Caco-2 (cell line): ENCODE measurements at regions not wholly inside any gene's neighbourhood (a gene's known extent, or its start where the extent isn't known, plus 50 kb on each side); places are given as distances from the start of the nearest gene placed in this dataset.

Experiments
- BruUV-seq: library from RNA; stranded (reverse); fragments of 400-500 nt; replicated peaks from 2 replicates; lab custom pipeline; 2021; lab: Mats Ljungman, UMichigan
- CTCF ChIA-PET: fragments of 300-600 bp; sonication (Branson Sonifier 250); formaldehyde crosslinking; loops from one replicate; lab custom pipeline; 2022; ENCODE audit warnings: antibody characterized with exemption; lab: Charles Lee
- POLR2A ChIA-PET: fragments of 300-600 bp; sonication (Branson Sonifier 250); formaldehyde crosslinking; loops from one replicate; lab custom pipeline; 2022; ENCODE audit warnings: antibody characterized with exemption; lab: Charles Lee
- DNase-seq, 2 experiments: peaks; one replicate each; pipeline versions ENCODE4 v3.0.0 to v3.0.0-alpha.2; 2020 to 2022
- H3K27me3 ChIP-seq: replicated peaks from 2 replicates; pipeline ENCODE4 v1.6.0; 2011; ENCODE audit warnings: low read length; ENCODE audit not compliant: control insufficient read depth, insufficient read depth
- H3K36me3 ChIP-seq: 2 replicates; pipeline ENCODE4 v1.5.1; 2011; ENCODE audit warnings: low read length; ENCODE audit not compliant: control insufficient read depth, insufficient read depth
- H3K4me1 ChIP-seq: fragments of 250-450 bp; sonication (Bioruptor Pico); 2 replicates; pipeline ENCODE4 v1.5.1; 2020; ENCODE audit warnings: mild to moderate bottlenecking
- H3K4me3 ChIP-seq: 2 replicates; pipeline ENCODE4 v1.5.1; 2011; ENCODE audit warnings: low read depth, mild to moderate bottlenecking, control low read depth, low read length
- H3K9me3 ChIP-seq: fragments of 250-450 bp; sonication (Bioruptor Pico); 2 replicates; pipeline ENCODE4 v1.5.1; 2020; ENCODE audit warnings: mild to moderate bottlenecking, moderate library complexity
- H3K27ac Mint-ChIP-seq: one replicate; pipeline ENCODE4 v1.8.0; 2022; ENCODE audit warnings: mixed read lengths; ENCODE audit not compliant: unreplicated experiment
- H3K27me3 Mint-ChIP-seq: one replicate; pipeline ENCODE4 v1.8.0; 2022; ENCODE audit warnings: mixed read lengths; ENCODE audit not compliant: insufficient read depth, unreplicated experiment
- H3K36me3 Mint-ChIP-seq: one replicate; pipeline ENCODE4 v1.8.0; 2022; ENCODE audit warnings: mild to moderate bottlenecking, mixed read lengths; ENCODE audit not compliant: insufficient read depth, unreplicated experiment
- H3K4me1 Mint-ChIP-seq: one replicate; pipeline ENCODE4 v1.8.0; 2022; ENCODE audit warnings: low read depth, mixed read lengths; ENCODE audit not compliant: unreplicated experiment
- H3K4me3 Mint-ChIP-seq: one replicate; pipeline ENCODE4 v1.8.0; 2022; ENCODE audit warnings: mild to moderate bottlenecking, moderate library complexity, mixed read lengths; ENCODE audit not compliant: unreplicated experiment
- H3K9me3 Mint-ChIP-seq: one replicate; pipeline ENCODE4 v1.8.0; 2022; ENCODE audit warnings: mixed read lengths; ENCODE audit not compliant: unreplicated experiment
- CTCF ChIP-seq, 2 experiments: fragments of 200-600 bp in 1 of 2; IDR thresholded peaks; 1 replicate in 1 of 2; 2 replicates in 1 of 2; pipeline versions ENCODE4 v1.5.1 to v1.8.0; 2011 to 2022; ENCODE audit warnings: antibody characterized with exemption in 1 of 2, control low read depth in 1 of 2, inconsistent platforms in 1 of 2, low read depth in 1 of 2, low read length in 1 of 2, mild to moderate bottlenecking in 1 of 2, moderate library complexity in 1 of 2; ENCODE audit not compliant: insufficient read depth in 1 of 2, severe bottlenecking in 1 of 2, unreplicated experiment in 1 of 2
- intact Hi-C: fragments of 100-400 bp; cut with micrococcal nuclease; formaldehyde crosslinking; loops from one replicate; pipeline ENCODE4 v1.10.0; 2022; ENCODE audit not compliant: unreplicated experiment

GRCh38 chr7:13414181-13414580 lies 575.3 kb downstream of the ETV1 start:
- ChIA-PET POLR2A (no interaction called here), CTCF (no interaction called here)
- Mint-ChIP-seq H3K27ac (no peak overlapping the region), H3K4me3 (no peak overlapping the region), H3K4me1 (no peaks in the 10 kb centered on the region), H3K27me3 (no peaks in the 10 kb centered on the region), H3K9me3 (peaks cover 13% of the 10 kb centered on the region), H3K36me3 (no peaks in the 10 kb centered on the region)
- H3K4me1 ChIP-seq, result no peaks in the 10 kb centered on the region
- no TSS peak for BruUV-seq
- H3K36me3 ChIP-seq, result no peaks in the 10 kb centered on the region
- no peak overlapping the region for H3K4me3 ChIP-seq
- peaks cover 3% of the 10 kb centered on the region; the same call in 1 of the 2 replicates for H3K9me3 ChIP-seq
- no peaks in the 10 kb centered on the region for H3K27me3 ChIP-seq
- TF ChIP-seq CTCF (IDR thresholded peaks at IDR 0.05; ENCODE audit: insufficient read depth in 1 of 2, low read depth in 1 of 2, low read length in 1 of 2, severe bottlenecking in 1 of 2, unreplicated experiment in 1 of 2), result no peak
- no peak for DNase-seq
- intact Hi-C loops, result no loop called here

GRCh38 chr7:13414661-13415107 lies 574.8 kb downstream of the ETV1 start:
- TF ChIP-seq CTCF (IDR thresholded peaks at IDR 0.05; ENCODE audit: insufficient read depth in 1 of 2, low read depth in 1 of 2, low read length in 1 of 2, severe bottlenecking in 1 of 2, unreplicated experiment in 1 of 2), result no peak
- Mint-ChIP-seq H3K4me3 (no peak overlapping the region), H3K27ac (no peak overlapping the region), H3K27me3 (no peaks in the 10 kb centered on the region), H3K36me3 (no peaks in the 10 kb centered on the region), H3K4me1 (no peaks in the 10 kb centered on the region), H3K9me3 (peaks cover 13% of the 10 kb centered on the region)
- POLR2A ChIA-PET, result no interaction called here
- no TSS peak for BruUV-seq
- peaks cover 3% of the 10 kb centered on the region; the same call in 1 of the 2 replicates for H3K9me3 ChIP-seq
- no peaks in the 10 kb centered on the region for H3K36me3 ChIP-seq
- intact Hi-C loops, result no loop called here
- H3K4me3 ChIP-seq, result no peak overlapping the region
- no peaks in the 10 kb centered on the region for H3K4me1 ChIP-seq
- CTCF ChIA-PET, result no interaction called here
- no peak for DNase-seq
- H3K27me3 ChIP-seq, result no peaks in the 10 kb centered on the region

- H3K36me3 Mint-ChIP-seq, result no peaks in the 10 kb centered on the region
- peaks cover 3% of the 10 kb centered on the region; the same call in 1 of the 2 replicates for H3K9me3 ChIP-seq
- no peak for DNase-seq
- H3K27me3 Mint-ChIP-seq, result no peaks in the 10 kb centered on the region
- no peak for TF ChIP-seq CTCF (IDR thresholded peaks at IDR 0.05; ENCODE audit: insufficient read depth in 1 of 2, low read depth in 1 of 2, low read length in 1 of 2, severe bottlenecking in 1 of 2, unreplicated experiment in 1 of 2)
- no peak overlapping the region for H3K4me3 ChIP-seq
- H3K9me3 Mint-ChIP-seq, result peaks cover 13% of the 10 kb centered on the region
- H3K27ac Mint-ChIP-seq, result no peak overlapping the region
- H3K4me1 ChIP-seq, result no peaks in the 10 kb centered on the region
- BruUV-seq, result no TSS peak
- no peak overlapping the region for H3K4me3 Mint-ChIP-seq
- ChIA-PET CTCF (no interaction called here), POLR2A (no interaction called here)
- H3K27me3 ChIP-seq, result no peaks in the 10 kb centered on the region
- no peaks in the 10 kb centered on the region for H3K36me3 ChIP-seq
- no peaks in the 10 kb centered on the region for H3K4me1 Mint-ChIP-seq
- intact Hi-C loops, result no loop called here
Measured at GRCh38 chr7:13416071-13416470, 573.4 kb downstream of the ETV1 start.
